GM19023 (cell line): ENCODE measurements at regions not wholly inside any gene's neighbourhood (a gene's known extent, or its start where the extent isn't known, plus 50 kb on each side); places are given as distances from the start of the nearest gene placed in this dataset.

Experiments used
- ATAC-seq: cut with Tn5 transposase; IDR thresholded peaks from one replicate; pipeline ENCODE4 v1.9.1; 2021; ENCODE audit warnings: mild to moderate bottlenecking, moderate library complexity; ENCODE audit not compliant: unreplicated experiment

DNA sequence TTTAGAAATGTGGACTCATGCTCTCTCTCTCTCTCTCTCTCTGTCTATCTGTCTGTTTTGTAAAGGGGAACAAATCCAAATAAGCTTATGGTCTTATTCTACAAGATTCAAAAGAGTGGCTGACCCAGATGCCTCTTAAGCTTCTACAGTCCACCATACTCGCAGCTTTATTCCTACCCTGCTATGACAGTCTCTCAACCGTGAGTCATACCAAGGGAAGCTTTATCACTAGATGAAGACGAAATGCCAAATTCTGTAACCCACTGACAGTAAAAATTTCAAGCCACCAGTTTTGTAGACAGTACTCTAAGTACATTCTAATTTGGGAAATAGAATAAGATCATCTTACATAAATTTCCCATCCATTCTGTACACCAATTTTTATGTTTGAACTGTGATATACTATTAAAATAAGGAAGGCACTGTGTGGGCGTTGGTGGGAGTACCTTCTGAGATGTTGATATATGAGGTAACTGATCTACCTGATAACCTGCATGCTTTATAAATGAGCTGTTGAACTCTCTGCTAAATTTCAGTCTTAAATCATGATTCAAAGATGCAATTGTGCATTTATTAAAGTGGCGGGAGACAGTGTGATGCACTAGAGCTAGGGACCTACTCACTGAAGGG is 153.2 kb downstream of the KLF6 start:
- ATAC-seq, result no peak

DNA sequence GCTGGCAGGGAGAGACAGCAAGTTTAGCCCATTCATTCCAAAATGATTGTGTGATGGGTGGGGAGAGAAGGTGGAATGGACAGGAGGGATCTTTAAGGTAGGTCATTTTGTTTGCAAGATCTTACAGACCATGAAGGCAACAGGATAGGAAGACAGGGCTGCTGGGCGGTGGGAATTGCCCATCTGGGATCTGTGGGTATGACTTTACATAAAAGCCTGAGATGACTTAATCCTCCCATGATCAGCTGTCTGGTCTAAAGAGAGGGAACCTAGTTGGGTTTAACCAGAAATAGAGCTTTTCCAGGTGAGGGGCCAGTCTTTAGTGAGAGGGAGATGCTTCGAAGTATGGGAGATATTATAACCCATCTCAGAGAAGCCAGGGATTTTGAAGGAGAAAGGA is 153.7 kb downstream of the KLF6 start:
- no peak for ATAC-seq

DNA sequence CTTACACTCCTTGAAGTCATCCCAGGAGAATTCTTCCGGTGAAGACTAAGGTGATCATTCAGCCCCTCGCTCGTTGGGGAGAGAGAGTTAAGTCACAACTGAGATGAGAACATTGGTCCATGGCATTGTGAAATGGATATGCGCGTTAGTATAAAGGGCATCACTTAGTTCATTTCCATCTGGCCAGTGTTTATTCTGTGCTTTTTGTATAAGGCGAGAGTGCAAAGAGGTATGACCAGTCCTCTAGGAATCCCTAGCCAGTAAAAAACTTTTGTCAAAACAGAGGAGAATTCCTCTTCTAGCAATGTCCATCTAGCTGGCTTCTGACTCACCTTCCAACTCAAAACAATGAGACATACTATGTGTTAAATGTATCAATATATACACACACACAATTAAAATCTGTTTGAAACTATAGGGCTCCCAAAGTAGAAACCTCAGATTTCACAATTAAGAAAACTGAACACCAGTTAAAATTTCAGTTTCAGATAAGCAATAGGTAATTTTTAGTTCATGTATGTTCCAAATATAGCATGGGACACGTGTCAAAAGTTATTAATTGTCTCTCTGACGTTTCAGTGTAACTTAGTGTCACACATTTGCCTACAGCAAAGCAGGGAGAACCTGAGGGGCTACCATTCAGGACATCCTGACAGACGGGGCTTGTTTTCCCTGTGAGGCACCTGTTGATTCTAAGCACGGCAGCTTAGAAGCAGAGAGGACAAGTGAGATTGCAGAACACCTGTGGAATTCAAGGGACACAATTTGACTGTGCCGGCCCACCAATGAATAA is 158.9 kb downstream of the KLF6 start:
- peak; percentile 65 for ATAC-seq

DNA sequence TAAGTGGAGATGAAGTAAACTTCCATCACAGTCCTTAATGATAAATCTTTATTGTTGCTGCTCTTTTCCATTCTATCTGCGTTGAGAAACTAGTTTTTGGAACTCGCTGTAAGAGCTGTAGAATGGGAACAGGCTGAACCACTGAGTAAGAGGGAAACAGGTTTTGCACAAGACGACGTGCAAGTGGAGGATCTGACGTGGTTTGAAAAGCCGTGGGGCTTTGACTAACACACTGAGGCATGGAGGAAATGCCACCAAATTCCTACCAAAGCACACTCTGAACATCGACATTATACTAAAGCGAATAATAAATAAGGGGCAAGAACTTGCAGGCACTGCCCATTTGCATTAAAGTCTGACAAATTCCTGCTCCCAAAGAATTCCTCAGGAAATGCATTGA is 160.6 kb downstream of the KLF6 start:
- ATAC-seq, result no peak

DNA sequence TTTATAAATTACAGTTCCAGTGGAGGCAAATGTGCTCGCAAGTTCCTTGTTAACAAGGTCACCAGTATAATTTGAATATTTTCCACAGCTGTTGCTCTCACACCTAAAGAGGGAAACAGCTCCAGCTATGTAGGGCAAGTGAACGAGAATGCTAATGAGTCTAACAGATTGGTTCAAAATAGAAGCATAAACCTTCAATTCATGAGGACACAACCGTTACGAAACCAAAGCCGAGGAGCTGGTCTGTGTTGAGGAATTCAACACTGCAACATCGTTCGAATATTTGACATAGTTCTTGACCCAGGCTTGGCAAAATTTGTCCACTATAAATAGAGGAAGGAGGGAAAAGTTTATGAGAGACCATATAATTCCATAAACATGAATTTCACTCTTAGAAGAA is 161.3 kb downstream of the KLF6 start:
- peak; percentile 39 for ATAC-seq

- peak; percentile 50 for ATAC-seq
Observed at GRCh38 chr10:3622845-3623621, 162.0 kb downstream of the KLF6 start.

GRCh38 chr10:3622427-3622826 is 162.6 kb downstream of the KLF6 start:
- ATAC-seq, result no peak

- no peak for ATAC-seq
Observed at GRCh38 chr10:3620818-3621217, 164.2 kb downstream of the KLF6 start.

DNA sequence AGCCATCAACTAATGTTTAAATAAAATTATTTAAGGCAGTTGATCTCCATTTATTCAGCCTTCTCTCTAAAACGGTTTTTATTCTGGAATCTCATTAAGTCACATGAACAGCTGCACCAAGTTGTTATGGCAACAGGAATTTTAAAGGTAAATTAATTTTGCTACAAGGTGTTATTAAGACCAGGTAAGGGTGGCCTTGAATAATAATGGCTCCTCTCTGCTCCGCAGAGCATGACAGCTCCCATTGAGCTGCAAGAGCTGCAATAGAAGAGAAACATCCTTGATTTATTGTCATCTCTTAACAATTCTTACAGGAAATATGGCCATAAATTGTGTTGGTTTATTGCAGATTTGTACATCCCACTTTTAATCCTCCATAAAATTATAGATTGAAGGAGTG is 165.8 kb downstream of the KLF6 start:
- ATAC-seq, result no peak

DNA sequence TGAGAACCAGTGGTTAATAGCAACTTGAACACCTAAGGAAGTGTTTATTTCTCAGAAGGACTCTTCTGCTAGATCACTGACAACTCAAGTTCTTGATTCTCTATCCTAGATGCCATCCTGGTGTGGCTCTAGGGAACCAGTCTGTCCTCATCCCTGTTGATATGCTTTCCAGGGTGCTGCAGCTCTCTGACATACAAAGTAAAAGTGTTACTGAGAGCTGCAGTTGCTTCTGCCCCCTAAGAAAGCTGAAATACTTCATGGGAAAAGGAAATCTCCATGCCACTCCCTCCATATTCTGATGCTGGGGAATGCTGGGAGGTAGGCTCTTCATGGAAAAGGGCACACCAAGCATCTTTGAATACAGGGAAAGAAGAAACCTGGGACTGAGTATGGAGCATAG is 168.1 kb downstream of the KLF6 start:
- no peak for ATAC-seq

GRCh38 chr10:3613318-3613717 is 171.7 kb downstream of the KLF6 start:
- no peak for ATAC-seq

DNA sequence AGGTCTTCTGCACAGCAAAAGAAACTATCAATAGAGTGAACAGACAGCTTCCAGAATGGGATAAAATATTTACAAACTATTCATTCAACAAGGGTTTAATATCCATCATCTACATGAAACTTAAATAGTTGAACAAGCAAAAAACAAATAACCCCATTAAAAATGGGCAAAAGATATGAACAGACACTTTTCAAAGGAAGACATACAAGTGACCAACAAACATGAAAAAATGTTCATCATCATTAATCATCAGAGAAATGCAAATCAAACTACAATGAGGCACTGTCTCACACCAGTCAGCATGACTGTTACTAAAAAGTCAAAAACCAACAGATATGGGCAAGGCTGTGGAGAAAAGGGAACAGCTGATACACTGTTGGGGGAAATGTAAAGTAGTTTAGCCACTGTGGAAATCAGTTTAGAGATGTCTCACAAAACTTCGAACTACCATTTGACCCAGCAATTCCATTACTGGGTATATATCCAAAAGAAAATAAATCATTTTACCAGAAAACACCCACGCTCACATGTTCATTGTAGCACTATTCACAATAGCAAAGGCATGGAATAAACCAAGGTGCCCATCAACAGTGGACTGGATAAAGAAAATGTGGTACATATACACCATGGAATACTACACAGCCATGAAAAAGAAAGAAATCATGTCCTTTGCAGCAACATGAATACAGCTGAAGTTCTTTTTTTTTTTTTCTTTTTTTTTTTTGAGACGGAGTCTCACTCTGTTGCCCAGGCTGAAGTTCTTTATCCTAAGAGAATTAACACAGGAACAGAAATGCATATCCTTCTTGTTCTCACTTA is 172.6 kb downstream of the KLF6 start:
- no peak for ATAC-seq

DNA sequence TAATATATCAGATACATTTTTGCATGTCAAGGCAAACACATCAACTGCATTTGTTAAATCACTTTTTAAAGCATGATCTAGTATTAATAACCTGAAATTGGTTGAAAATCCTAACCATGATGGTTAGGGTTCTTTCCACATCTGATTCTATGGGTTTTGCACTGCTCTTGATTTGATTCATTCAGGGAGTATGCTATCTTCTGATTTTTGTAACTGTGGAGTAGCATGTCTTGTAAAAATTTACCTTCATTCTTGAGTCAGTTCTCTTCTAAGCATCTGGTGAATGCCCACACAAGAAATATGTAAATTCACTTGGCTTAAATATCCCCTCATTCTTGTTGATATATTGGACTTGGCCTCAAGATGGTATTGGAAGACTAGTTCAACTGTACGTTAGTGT is 178.7 kb downstream of the KLF6 start:
- no peak for ATAC-seq

DNA sequence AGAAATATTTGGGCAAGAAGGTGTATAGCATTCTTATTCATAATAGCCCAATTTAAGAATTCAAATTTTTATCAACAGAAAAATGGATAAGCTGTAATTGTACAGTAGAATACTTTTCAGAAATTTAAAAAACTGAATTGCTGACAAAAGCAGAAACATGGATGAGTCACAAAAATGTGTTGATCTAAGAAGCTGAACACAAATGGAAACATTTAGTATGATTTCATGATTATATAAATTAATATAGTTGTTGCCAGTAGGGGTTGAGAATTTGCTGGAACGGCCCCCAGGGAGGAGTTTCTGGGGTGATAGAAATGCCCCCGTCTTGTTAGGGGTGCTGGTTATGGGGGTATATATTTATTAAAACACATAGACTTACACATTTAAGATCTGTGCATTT is 179.1 kb downstream of the KLF6 start:
- no peak for ATAC-seq

DNA sequence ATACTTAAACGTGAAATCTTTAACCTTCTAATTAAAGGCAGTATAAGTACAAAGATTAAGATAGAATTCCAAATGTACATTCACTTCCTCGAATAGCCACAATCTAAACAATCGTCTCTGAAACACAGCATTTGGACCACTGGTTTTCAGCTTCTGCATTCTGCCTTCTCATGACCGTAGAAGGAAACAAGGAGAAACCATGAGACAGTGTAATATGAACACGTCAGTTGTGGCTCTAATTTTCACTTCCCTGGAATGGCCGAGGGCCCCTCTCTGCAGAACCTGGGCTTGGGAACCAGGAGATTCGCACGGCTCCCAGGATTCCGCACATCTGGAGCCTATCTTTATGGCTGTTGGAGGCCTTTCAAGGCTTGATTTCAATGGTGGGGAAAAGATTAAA is 189.3 kb downstream of the KLF6 start:
- no peak for ATAC-seq

DNA sequence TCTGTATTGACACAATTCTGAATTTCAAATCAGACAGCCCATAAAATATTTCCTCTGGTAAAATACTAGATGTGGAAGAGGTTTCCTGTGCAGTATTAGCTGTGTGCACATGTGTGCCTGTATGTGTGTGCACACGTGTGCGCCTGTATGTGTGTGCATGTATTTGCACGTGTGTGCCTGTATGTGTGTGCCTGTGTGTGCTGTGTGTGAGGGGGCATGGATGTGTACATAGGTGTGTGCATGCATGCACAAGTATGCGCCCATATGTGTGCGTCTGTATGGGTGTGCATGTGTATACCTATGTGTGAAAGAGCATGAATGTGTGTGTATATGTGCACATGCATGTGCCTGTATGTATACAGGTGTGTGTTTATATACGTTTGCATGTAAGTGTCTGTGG is 191.4 kb downstream of the KLF6 start:
- no peak for ATAC-seq

GRCh38 chr10:3592424-3592823 is 192.6 kb downstream of the KLF6 start:
- ATAC-seq, result no peak

DNA sequence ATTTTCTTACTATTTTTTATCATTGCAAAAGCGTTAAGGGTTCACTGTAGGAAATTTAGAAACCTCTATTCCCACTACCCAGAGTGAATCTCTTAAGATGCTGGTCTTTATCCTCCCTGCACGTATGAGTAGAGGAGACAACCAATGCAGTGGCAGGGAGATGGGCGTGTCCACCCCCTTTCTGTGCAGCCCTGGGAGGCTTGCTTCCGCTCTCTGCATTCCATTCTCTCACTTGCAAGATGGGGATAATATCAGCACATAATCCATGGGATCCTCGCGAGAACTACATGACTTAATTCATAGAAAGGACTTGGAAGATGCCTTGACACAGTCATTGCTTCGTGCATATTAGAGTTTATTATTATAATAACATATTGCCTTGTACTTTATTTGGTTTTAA is 196.2 kb downstream of the KLF6 start:
- ATAC-seq, result no peak

- no peak for ATAC-seq
Observed at GRCh38 chr10:3588346-3588745, 196.7 kb downstream of the KLF6 start.

GRCh38 chr10:3584926-3585784 is 199.9 kb downstream of the KLF6 start:
- ATAC-seq, result no peak
